ENCODE measurements at regions not wholly inside any gene's neighbourhood (a gene's known extent, or its start where the extent isn't known, plus 50 kb on each side); places are given as distances from the start of the nearest gene placed in this dataset.

- H3K36me3 ChIP-seq: no peaks in the 10 kb centered on the region
- TF ChIP-seq, protein P1, sequence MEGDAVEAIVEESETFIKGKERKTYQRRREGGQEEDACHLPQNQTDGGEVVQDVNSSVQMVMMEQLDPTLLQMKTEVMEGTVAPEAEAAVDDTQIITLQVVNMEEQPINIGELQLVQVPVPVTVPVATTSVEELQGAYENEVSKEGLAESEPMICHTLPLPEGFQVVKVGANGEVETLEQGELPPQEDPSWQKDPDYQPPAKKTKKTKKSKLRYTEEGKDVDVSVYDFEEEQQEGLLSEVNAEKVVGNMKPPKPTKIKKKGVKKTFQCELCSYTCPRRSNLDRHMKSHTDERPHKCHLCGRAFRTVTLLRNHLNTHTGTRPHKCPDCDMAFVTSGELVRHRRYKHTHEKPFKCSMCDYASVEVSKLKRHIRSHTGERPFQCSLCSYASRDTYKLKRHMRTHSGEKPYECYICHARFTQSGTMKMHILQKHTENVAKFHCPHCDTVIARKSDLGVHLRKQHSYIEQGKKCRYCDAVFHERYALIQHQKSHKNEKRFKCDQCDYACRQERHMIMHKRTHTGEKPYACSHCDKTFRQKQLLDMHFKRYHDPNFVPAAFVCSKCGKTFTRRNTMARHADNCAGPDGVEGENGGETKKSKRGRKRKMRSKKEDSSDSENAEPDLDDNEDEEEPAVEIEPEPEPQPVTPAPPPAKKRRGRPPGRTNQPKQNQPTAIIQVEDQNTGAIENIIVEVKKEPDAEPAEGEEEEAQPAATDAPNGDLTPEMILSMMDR (IDR thresholded peaks at IDR 0.05; ENCODE audit: low read depth, low read length): no peak
- no peak overlapping the region for H3K4me3 ChIP-seq (ENCODE audit: low read depth, low read length)
- no peaks in the 10 kb centered on the region for H3K27me3 ChIP-seq
- no peaks in the 10 kb centered on the region for H3K4me1 ChIP-seq
- no peaks in the 10 kb centered on the region for H3K9me3 ChIP-seq
- DNase-seq: no peak
Observed at GRCh38 chr6:108738684-108739416, 109.4 kb upstream of the ARMC2 start.

GRCh38 chr6:108739496-108740330 is 108.5 kb upstream of the ARMC2 start:
- TF ChIP-seq, protein P1 (IDR thresholded peaks at IDR 0.05; ENCODE audit: low read depth, low read length): no peak
- Histone ChIP-seq H3K36me3 (no peaks in the 10 kb centered on the region), H3K9me3 (no peaks in the 10 kb centered on the region), H3K4me1 (no peaks in the 10 kb centered on the region), H3K27me3 (no peaks in the 10 kb centered on the region), H3K4me3 (ENCODE audit: low read depth, low read length) (no peak overlapping the region)
- no peak for DNase-seq

GRCh38 chr6:108741331-108741989 is 106.8 kb upstream of the ARMC2 start:
- DNase-seq: no peak
- no peaks in the 10 kb centered on the region for H3K4me1 ChIP-seq

DNA sequence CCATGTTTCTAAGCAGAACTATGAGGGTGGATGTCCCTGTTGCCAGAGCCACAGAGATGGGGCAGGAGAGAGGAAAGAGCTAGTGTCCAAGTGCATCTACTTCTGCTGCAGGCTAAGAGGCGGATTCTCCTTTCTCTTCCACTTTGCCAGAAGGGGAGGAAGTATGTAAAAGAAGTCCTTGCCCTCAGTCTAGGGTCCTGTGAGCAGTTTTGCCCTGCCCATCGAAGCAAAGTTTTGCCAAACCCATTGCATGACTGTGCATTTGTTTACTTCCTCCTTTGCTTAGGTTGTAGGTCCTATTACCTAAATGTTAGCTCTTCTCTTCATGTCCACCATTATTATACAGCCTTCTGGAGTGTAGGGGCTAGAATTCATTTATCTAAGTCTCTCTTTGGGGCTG is 106.2 kb upstream of the ARMC2 start:
- Histone ChIP-seq H3K4me1 (no peaks in the 10 kb centered on the region), H3K36me3 (no peaks in the 10 kb centered on the region), H3K27me3 (no peaks in the 10 kb centered on the region), H3K4me3 (ENCODE audit: low read depth, low read length) (no peak overlapping the region), H3K9me3 (no peaks in the 10 kb centered on the region)
- DNase-seq: no peak
- TF ChIP-seq, protein P1 (IDR thresholded peaks at IDR 0.05; ENCODE audit: low read depth, low read length): no peak

More at GRCh38 chr6:108741331-108741989, 106.8 kb upstream of the ARMC2 start:
- no peaks in the 10 kb centered on the region for H3K36me3 ChIP-seq
- TF ChIP-seq, protein P1 (IDR thresholded peaks at IDR 0.05; ENCODE audit: low read depth, low read length): no peak
- no peaks in the 10 kb centered on the region for H3K27me3 ChIP-seq
- no peaks in the 10 kb centered on the region for H3K9me3 ChIP-seq
- no peak overlapping the region for H3K4me3 ChIP-seq (ENCODE audit: low read depth, low read length)

GRCh38 chr6:108744244-108744972 is 103.8 kb upstream of the ARMC2 start:
- no peak for DNase-seq
- Histone ChIP-seq H3K27me3 (no peaks in the 10 kb centered on the region), H3K9me3 (no peaks in the 10 kb centered on the region), H3K4me1 (no peaks in the 10 kb centered on the region), H3K4me3 (ENCODE audit: low read depth, low read length) (no peak overlapping the region), H3K36me3 (no peaks in the 10 kb centered on the region)
- TF ChIP-seq, protein P1 (IDR thresholded peaks at IDR 0.05; ENCODE audit: low read depth, low read length): no peak

Measured in BE2C (cell line).